HCT116 (cell line): ENCODE measurements at regions not wholly inside any gene's neighbourhood (a gene's known extent, or its start where the extent isn't known, plus 50 kb on each side); places are given as distances from the start of the nearest gene placed in this dataset.

Experiments
- CTCF ChIP-seq, 3 experiments: fragments of 200-600 bp in 1 of 3; sonication (generic) in 1 of 3; IDR thresholded peaks in 2 of 3; conservative IDR thresholded peaks in 1 of 3; 2 replicates each; pipeline ENCODE4 v1.5.1; 2012 to 2017; ENCODE audit warnings: low read depth in 2 of 3, low read length in 2 of 3, antibody characterized with exemption in 1 of 3, borderline replicate concordance in 1 of 3, control low read depth in 1 of 3, mild to moderate bottlenecking in 1 of 3, mixed read lengths in 1 of 3, mixed run types in 1 of 3, moderate library complexity in 1 of 3; ENCODE audit not compliant: insufficient read depth in 1 of 3
- EZH2 ChIP-seq: fragments of 200-600 bp; sonication (generic); IDR thresholded peaks from 2 replicates; pipeline ENCODE4 v1.6.1; 2017; ENCODE audit warnings: antibody characterized with exemption, mixed run types
- JUND ChIP-seq: IDR thresholded peaks from 2 replicates; pipeline ENCODE4 v1.6.1; 2012
- MAX ChIP-seq: IDR thresholded peaks from 2 replicates; pipeline ENCODE4 v1.6.1; 2012
- SIN3A ChIP-seq: IDR thresholded peaks from 2 replicates; pipeline ENCODE4 v1.6.1; 2012; ENCODE audit warnings: low read depth
- SRF ChIP-seq: IDR thresholded peaks from 2 replicates; pipeline ENCODE4 v1.6.1; 2012; ENCODE audit warnings: low read depth
- YY1 ChIP-seq: IDR thresholded peaks from 2 replicates; pipeline ENCODE4 v1.6.1; 2011; ENCODE audit warnings: low read length, low read depth, moderate library complexity, mild to moderate bottlenecking; ENCODE audit not compliant: insufficient replicate concordance; ENCODE audit errors: extremely low read depth

DNA sequence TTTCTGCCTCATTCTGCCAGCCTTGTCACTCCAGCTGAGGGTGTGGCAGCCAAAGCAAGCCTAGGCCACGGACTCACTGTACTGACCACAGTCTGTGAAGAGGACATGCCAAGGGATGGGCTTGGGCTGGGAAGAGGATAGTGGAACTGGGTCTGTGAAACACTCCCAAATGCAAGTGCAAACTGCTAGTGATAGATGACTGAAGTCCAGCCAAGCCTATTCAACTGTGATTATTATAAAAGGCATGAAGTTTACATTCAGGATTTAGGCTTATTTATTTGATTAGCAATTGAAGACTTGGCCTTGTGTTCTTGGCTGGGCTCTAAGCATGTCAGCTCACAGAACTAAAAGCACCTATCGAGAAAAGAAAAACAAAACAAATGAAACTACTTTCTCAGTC, 84.9 kb upstream of the UBE2E1 start:
- TF ChIP-seq JUND = no peak
- no peak for TF ChIP-seq CTCF (IDR thresholded peaks at IDR 0.05 in 2 of 3, conservative IDR thresholded peaks at IDR 0.05 in 1 of 3; ENCODE audit: borderline replicate concordance in 1 of 3, insufficient read depth in 1 of 3, low read depth in 2 of 3, low read length in 2 of 3)
- TF ChIP-seq YY1 = no peak
- TF ChIP-seq SIN3A = no peak
- TF ChIP-seq EZH2 = no peak
- no peak for TF ChIP-seq MAX
- TF ChIP-seq SRF = no peak
